Mesenchymal stem cell (in vitro differentiated cells and primary cell): ENCODE measurements at regions not wholly inside any gene's neighbourhood (a gene's known extent, or its start where the extent isn't known, plus 50 kb on each side); places are given as distances from the start of the nearest gene placed in this dataset.

Experiments
- DNase-seq: peaks from one replicate; pipeline ENCODE4 v3.0.0-alpha.2; 2013
- H2AFZ ChIP-seq: one replicate; pipeline ENCODE4 v1.6.1; 2013; ENCODE audit warnings: low read depth, mild to moderate bottlenecking, control low read depth, inconsistent platforms, low read length, moderate library complexity
- H2AK5ac ChIP-seq: 2 replicates; pipeline ENCODE4 v1.6.1; 2013; ENCODE audit warnings: low read length, moderate library complexity, mild to moderate bottlenecking, inconsistent platforms; ENCODE audit not compliant: severe bottlenecking
- H2BK120ac ChIP-seq: one replicate; pipeline ENCODE4 v1.6.1; 2013; ENCODE audit warnings: low read depth, mild to moderate bottlenecking, inconsistent platforms, low read length, moderate library complexity
- H2BK12ac ChIP-seq, 2 experiments: one replicate each; pipeline ENCODE4 v1.6.1; 2013; ENCODE audit warnings: inconsistent platforms in 2 of 2, low read length in 2 of 2, mild to moderate bottlenecking in 2 of 2, moderate library complexity in 2 of 2, control low read depth in 1 of 2
- H2BK15ac ChIP-seq: one replicate; pipeline ENCODE4 v1.6.1; 2013; ENCODE audit warnings: mild to moderate bottlenecking, low read depth, inconsistent platforms; ENCODE audit not compliant: poor library complexity, severe bottlenecking
- H2BK5ac ChIP-seq: 2 replicates; pipeline ENCODE4 v1.6.1; 2013; ENCODE audit warnings: low read depth, mild to moderate bottlenecking, low read length, control low read depth, inconsistent platforms; ENCODE audit not compliant: poor library complexity, severe bottlenecking
- H3K14ac ChIP-seq, 2 experiments: one replicate each; pipeline ENCODE4 v1.6.1; 2013; ENCODE audit warnings: inconsistent platforms in 2 of 2, low read length in 2 of 2, control low read depth in 1 of 2, mild to moderate bottlenecking in 1 of 2, moderate library complexity in 1 of 2
- H3K18ac ChIP-seq, 2 experiments: one replicate each; pipeline ENCODE4 v1.6.1; 2013; ENCODE audit warnings: inconsistent platforms in 2 of 2, low read length in 2 of 2, control low read depth in 1 of 2, low read depth in 1 of 2, mild to moderate bottlenecking in 1 of 2
- H3K23ac ChIP-seq, 2 experiments: one replicate each; pipeline ENCODE4 v1.6.1; 2013; ENCODE audit warnings: inconsistent platforms in 2 of 2, low read length in 2 of 2, mild to moderate bottlenecking in 2 of 2, moderate library complexity in 2 of 2, control low read depth in 1 of 2
- H3K27ac ChIP-seq: 2 replicates; pipeline ENCODE4 v1.5.1; 2013; ENCODE audit warnings: mild to moderate bottlenecking, moderate library complexity, low read length, control low read depth, inconsistent platforms; ENCODE audit not compliant: poor library complexity, severe bottlenecking
- H3K27me3 ChIP-seq, 2 experiments: 2 replicates each; pipeline versions ENCODE4 v1.6.1 to v1.7.0; 2013; ENCODE audit warnings: low read length in 2 of 2, mild to moderate bottlenecking in 2 of 2, moderate library complexity in 2 of 2, control low read depth in 1 of 2, inconsistent platforms in 1 of 2; ENCODE audit not compliant: control insufficient read depth in 1 of 2, insufficient read depth in 1 of 2
- H3K36me3 ChIP-seq, 2 experiments: 2 replicates each; pipeline versions ENCODE4 v1.6.1 to v1.7.0; 2013; ENCODE audit warnings: low read length in 2 of 2, control low read depth in 1 of 2, inconsistent platforms in 1 of 2, low read depth in 1 of 2, mild to moderate bottlenecking in 1 of 2; ENCODE audit not compliant: insufficient read depth in 2 of 2, control insufficient read depth in 1 of 2
- H3K4ac ChIP-seq, 2 experiments: one replicate each; pipeline ENCODE4 v1.6.1; 2013; ENCODE audit warnings: inconsistent platforms in 2 of 2, low read length in 2 of 2, mild to moderate bottlenecking in 2 of 2, moderate library complexity in 2 of 2, control low read depth in 1 of 2, low read depth in 1 of 2
- H3K4me1 ChIP-seq: 2 replicates; pipeline ENCODE4 v1.6.1; 2013; ENCODE audit warnings: low read depth, low read length, control low read depth; ENCODE audit not compliant: control insufficient read depth, insufficient read depth
- H3K4me2 ChIP-seq: 2 replicates; pipeline ENCODE4 v1.6.1; 2013; ENCODE audit warnings: low read length, mild to moderate bottlenecking, inconsistent platforms; ENCODE audit not compliant: poor library complexity, severe bottlenecking
- H3K4me3 ChIP-seq, 2 experiments: 2 replicates each; pipeline versions ENCODE4 v1.5.1 to v1.7.0; 2013; ENCODE audit warnings: low read length in 2 of 2, mild to moderate bottlenecking in 2 of 2, control low read depth in 1 of 2, low read depth in 1 of 2; ENCODE audit not compliant: insufficient read depth in 1 of 2
- H3K79me1 ChIP-seq: replicated peaks from 2 replicates; pipeline ENCODE4 v1.6.1; 2013; ENCODE audit warnings: mild to moderate bottlenecking, control low read depth, low read length, inconsistent platforms; ENCODE audit not compliant: poor library complexity, severe bottlenecking
- H3K9ac ChIP-seq: 2 replicates; pipeline ENCODE4 v1.7.0; 2013; ENCODE audit warnings: mild to moderate bottlenecking, low read length, moderate library complexity
- H3K9me3 ChIP-seq: 2 replicates; pipeline ENCODE4 v1.7.0; 2013; ENCODE audit warnings: mild to moderate bottlenecking, low read length; ENCODE audit not compliant: control insufficient read depth
- H4K8ac ChIP-seq: one replicate; pipeline ENCODE4 v1.6.1; 2013; ENCODE audit warnings: inconsistent platforms, mild to moderate bottlenecking, low read length, moderate library complexity
- H4K91ac ChIP-seq: one replicate; pipeline ENCODE4 v1.6.1; 2013; ENCODE audit warnings: mild to moderate bottlenecking, low read length, inconsistent platforms
- WGBS: methylation state at CpG from one replicate; pipeline ENCODE4 v1.1.7; 2013; ENCODE audit warnings: mixed read lengths; 5-methylcytosine and 5-hydroxymethylcytosine counted together

DNA sequence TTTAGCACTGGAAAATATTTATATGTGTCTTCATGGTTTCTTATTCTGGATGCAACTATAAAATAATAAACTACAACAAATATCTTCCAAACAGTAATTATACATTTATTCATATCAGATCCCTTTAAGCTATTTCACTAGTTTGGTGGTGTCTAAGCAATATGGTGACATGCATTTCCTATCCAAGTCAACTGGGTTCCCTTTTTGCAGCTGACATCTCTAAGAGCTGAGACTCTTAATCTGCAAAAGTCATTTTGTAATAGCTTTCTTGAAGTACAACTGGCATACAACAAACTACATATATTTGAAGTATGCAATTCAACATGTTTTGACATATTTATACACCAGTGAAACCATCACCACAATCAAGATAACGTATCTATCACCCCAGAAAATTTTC lies 59.9 kb upstream of the SLC1A4 start:
- no peak overlapping the region for H3K4ac ChIP-seq
- no peak overlapping the region for H3K14ac ChIP-seq
- H2BK15ac ChIP-seq: no peak overlapping the region
- H4K91ac ChIP-seq: no peak overlapping the region
- H3K18ac ChIP-seq: no peak overlapping the region
- no peak overlapping the region for H3K9ac ChIP-seq
- no peak overlapping the region for H2AK5ac ChIP-seq
- no peak for DNase-seq
- WGBS: 67% methylated on average over 1 of the region's 1 CpG
- H3K4me3 ChIP-seq: no peak overlapping the region
- H2BK5ac ChIP-seq: no peak overlapping the region
- no peak overlapping the region for H4K8ac ChIP-seq
- H3K4me1 ChIP-seq: no peaks in the 10 kb centered on the region
- peaks cover 1% of the 10 kb centered on the region for H3K9me3 ChIP-seq
- no peaks in the 10 kb centered on the region for H3K79me1 ChIP-seq
- no peak overlapping the region for H2AFZ ChIP-seq
- no peak overlapping the region for H2BK120ac ChIP-seq
- peaks cover 0 to 11% of the 10 kb centered on the region in 2 experiments for H3K27me3 ChIP-seq
- H3K27ac ChIP-seq: no peak overlapping the region
- H2BK12ac ChIP-seq: no peak overlapping the region
- H3K4me2 ChIP-seq: no peak overlapping the region
- no peaks in the 10 kb centered on the region for H3K36me3 ChIP-seq
- H3K23ac ChIP-seq: no peak overlapping the region

DNA sequence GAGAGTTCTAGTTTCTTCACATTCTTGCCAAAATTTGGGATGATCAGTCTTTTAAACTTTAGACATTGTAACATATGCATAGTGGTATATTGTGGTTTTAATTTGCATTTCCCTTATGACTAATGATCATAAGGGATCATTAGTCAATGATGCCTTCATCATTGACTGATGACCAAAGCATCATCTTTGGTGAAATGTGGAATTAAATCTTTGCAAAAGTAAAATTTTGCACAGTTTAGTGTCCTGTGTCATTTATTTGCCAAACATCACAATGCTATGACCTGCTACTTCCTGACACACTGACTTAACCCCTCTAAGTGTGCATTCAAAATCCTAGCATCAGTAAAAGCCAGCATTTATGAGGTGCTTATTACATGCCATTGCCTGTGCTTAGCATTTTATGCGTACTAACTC lies 58.9 kb upstream of the SLC1A4 start:
- no peak overlapping the region for H3K4me2 ChIP-seq
- H2AK5ac ChIP-seq: no peak overlapping the region
- H3K18ac ChIP-seq: no peak overlapping the region
- H4K91ac ChIP-seq: no peak overlapping the region
- no peak overlapping the region for H2BK120ac ChIP-seq
- no peak overlapping the region for H3K4me3 ChIP-seq
- no peak overlapping the region for H3K27ac ChIP-seq
- WGBS: 90% methylated on average over 1 of the region's 1 CpG
- H2AFZ ChIP-seq: no peak overlapping the region
- no peaks in the 10 kb centered on the region for H3K36me3 ChIP-seq
- DNase-seq: no peak
- no peaks in the 10 kb centered on the region for H3K4me1 ChIP-seq
- peak overlapping the region in 1 of 2 experiments; percentile 14 for H3K14ac ChIP-seq
- no peak overlapping the region for H2BK5ac ChIP-seq
- no peak overlapping the region for H3K9ac ChIP-seq
- H3K9me3 ChIP-seq: no peaks in the 10 kb centered on the region
- H3K23ac ChIP-seq: no peak overlapping the region
- H2BK12ac ChIP-seq: no peak overlapping the region
- H4K8ac ChIP-seq: no peak overlapping the region
- no peaks in the 10 kb centered on the region for H3K79me1 ChIP-seq
- H3K4ac ChIP-seq: no peak overlapping the region
- H3K27me3 ChIP-seq: peaks cover 0 to 11% of the 10 kb centered on the region in 2 experiments
- H2BK15ac ChIP-seq: no peak overlapping the region

DNA sequence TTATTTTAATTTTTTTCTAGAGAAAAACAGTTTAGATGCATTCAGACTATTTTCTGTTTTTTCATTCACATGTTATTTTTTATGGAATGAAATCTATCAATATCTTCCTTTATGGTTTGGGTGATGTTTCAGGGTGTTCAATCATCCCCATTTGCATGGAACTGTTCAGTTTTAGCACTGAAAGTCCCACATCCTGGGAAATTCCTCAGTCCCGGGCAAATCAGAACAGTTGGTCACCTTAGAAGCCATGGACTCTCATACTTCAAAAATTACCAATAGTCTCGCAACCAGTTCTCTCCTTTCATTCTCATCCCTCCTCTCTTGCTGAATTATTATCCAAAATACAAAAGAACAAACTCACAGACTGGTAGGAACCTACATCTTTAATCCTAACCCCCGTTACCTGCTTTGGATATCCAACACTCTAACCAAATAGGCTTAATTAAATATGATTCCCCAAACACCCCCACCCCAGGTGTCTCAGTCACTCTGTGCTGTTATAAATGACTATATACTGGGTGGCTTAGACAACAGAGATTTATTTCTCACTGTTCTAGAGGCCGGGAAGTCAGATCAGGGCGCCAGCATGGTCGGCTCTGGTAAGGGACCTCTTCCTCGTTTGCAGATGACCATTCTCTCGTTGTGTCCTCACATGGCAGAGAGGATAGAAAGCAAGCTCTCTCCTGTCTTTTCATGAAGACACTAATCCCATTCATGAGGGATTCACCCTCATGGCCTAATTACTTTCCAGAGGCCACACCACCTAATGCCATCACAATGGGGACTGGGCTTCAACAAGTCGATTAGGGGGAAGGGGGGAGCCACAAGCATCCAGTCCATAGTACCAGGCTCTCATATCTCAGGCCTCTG lies 57.7 kb upstream of the SLC1A4 start:
- Histone ChIP-seq H4K91ac (no peak overlapping the region), H4K8ac (no peak overlapping the region), H3K79me1 (no peaks in the 10 kb centered on the region), H3K4ac (peak overlapping the region in 1 of 2 experiments; percentile 54), H2BK5ac (no peak overlapping the region), H3K14ac (no peak overlapping the region), H3K4me2 (no peak overlapping the region), H2BK120ac (no peak overlapping the region), H3K18ac (no peak overlapping the region), H2BK15ac (no peak overlapping the region), H3K4me3 (no peak overlapping the region), H3K9ac (no peak overlapping the region), H3K27ac (no peak overlapping the region), H3K4me1 (no peaks in the 10 kb centered on the region), H3K23ac (no peak overlapping the region), H3K9me3 (no peaks in the 10 kb centered on the region), H2BK12ac (no peak overlapping the region), H3K36me3 (no peaks in the 10 kb centered on the region), H3K27me3 (peaks cover 0 to 11% of the 10 kb centered on the region in 2 experiments), H2AK5ac (no peak overlapping the region), H2AFZ (no peak overlapping the region)
- WGBS: 90% methylated on average over 9 of the region's 9 CpGs
- no peak for DNase-seq

GRCh38 chr2:64932116-64932370 lies 57.2 kb upstream of the SLC1A4 start:
- Histone ChIP-seq H4K8ac (no peak overlapping the region), H2BK120ac (no peak overlapping the region), H2BK5ac (no peak overlapping the region), H2BK15ac (no peak overlapping the region), H2BK12ac (no peak overlapping the region), H3K4me2 (no peak overlapping the region), H3K9me3 (no peaks in the 10 kb centered on the region), H2AK5ac (no peak overlapping the region), H3K18ac (no peak overlapping the region), H3K27ac (no peak overlapping the region), H3K4me3 (no peak overlapping the region), H4K91ac (no peak overlapping the region), H3K36me3 (no peaks in the 10 kb centered on the region), H3K9ac (no peak overlapping the region), H3K14ac (no peak overlapping the region), H3K27me3 (peaks cover 2 to 15% of the 10 kb centered on the region in 2 experiments), H3K4ac (peak overlapping the region in 1 of 2 experiments; percentile 54), H3K23ac (no peak overlapping the region), H2AFZ (no peak overlapping the region), H3K79me1 (no peaks in the 10 kb centered on the region), H3K4me1 (no peaks in the 10 kb centered on the region)
- 44% methylated on average over 1 of the region's 1 CpG for WGBS
- DNase-seq: no peak
